GM12878 (cell line): ENCODE measurements at regions not wholly inside any gene's neighbourhood (a gene's known extent, or its start where the extent isn't known, plus 50 kb on each side); places are given as distances from the start of the nearest gene placed in this dataset.

Source experiments
- ATAC-seq: fragments of 200-7000 bp; cut with Tn5 transposase; 3 replicates; pipeline ENCODE4 v1.9.1; 2020; ENCODE audit warnings: mild to moderate bottlenecking, moderate library complexity
- BruUV-seq: library from RNA; stranded (reverse); fragments of 400-500 nt; replicated peaks from 2 replicates; lab custom pipeline; 2021; lab: Mats Ljungman, UMichigan
- CTCF ChIA-PET: fragments of 300-600 bp; sonication (Branson Sonifier 250); formaldehyde crosslinking; extraction: SDS; loops from one replicate; lab custom pipeline; 2021; ENCODE audit warnings: inconsistent platforms; lab: Yijun Ruan, JAX
- POLR2A ChIA-PET: fragments of 350-600 bp; formaldehyde crosslinking; extraction: SDS; loops from one replicate; lab custom pipeline; 2021; ENCODE audit warnings: inconsistent platforms; lab: Charles Lee
- RAD21 ChIA-PET: fragments of 300-600 bp; sonication (Branson Sonifier 250); formaldehyde crosslinking; loops from one replicate; lab custom pipeline; 2023; ENCODE audit warnings: antibody characterized with exemption; ENCODE audit not compliant: unreplicated experiment; lab: Charles Lee
- SMC1A ChIA-PET: fragments of 300-600 bp; sonication (Branson Sonifier 250); formaldehyde crosslinking; loops from one replicate; lab custom pipeline; 2023; ENCODE audit not compliant: unreplicated experiment, uncharacterized antibody; lab: Charles Lee
- DNase-seq: peaks from one replicate; pipeline ENCODE4 v3.0.0-alpha.2; 2011; ENCODE audit warnings: low read depth, low spot score
- FAIRE-seq: peaks from 3 replicates; lab custom pipeline; 2011; peaks lifted over from hg19 to GRCh38; lab: Jason Lieb, UNC
- H2AFZ ChIP-seq: 2 replicates; pipeline ENCODE4 v1.6.0; 2011; ENCODE audit warnings: low read depth, low read length, control low read depth; ENCODE audit not compliant: control insufficient read depth
- H3K27ac ChIP-seq: 2 replicates; pipeline ENCODE4 v1.5.1; 2011; ENCODE audit warnings: control low read depth; ENCODE audit not compliant: control insufficient read depth, insufficient read depth
- H3K27me3 ChIP-seq, 2 experiments: replicated peaks in 1 of 2; 2 replicates each; pipeline versions ENCODE4 v1.6.0 to v1.6.1; 2011; ENCODE audit warnings: low read length in 1 of 2; ENCODE audit not compliant: control insufficient read depth in 2 of 2, insufficient read depth in 2 of 2
- H3K36me3 ChIP-seq, 2 experiments: 2 replicates each; pipeline ENCODE4 v1.5.1; 2011; ENCODE audit warnings: low read length in 1 of 2; ENCODE audit not compliant: control insufficient read depth in 2 of 2, insufficient read depth in 2 of 2
- H3K4me1 ChIP-seq: 2 replicates; pipeline ENCODE4 v1.6.1; 2011; ENCODE audit warnings: mild to moderate bottlenecking, low read length, moderate library complexity, mixed read lengths; ENCODE audit not compliant: control insufficient read depth, insufficient read depth
- H3K4me2 ChIP-seq: 2 replicates; pipeline ENCODE4 v1.6.0; 2011; ENCODE audit warnings: control low read depth; ENCODE audit not compliant: control insufficient read depth, insufficient read depth
- H3K4me3 ChIP-seq: fragments of 200-600 bp; sonication (generic); 2 replicates; pipeline ENCODE4 v1.5.1; 2016
- H3K79me2 ChIP-seq: 2 replicates; pipeline ENCODE4 v1.6.0; 2011; ENCODE audit warnings: low read length; ENCODE audit not compliant: control insufficient read depth, insufficient read depth
- H3K9ac ChIP-seq: 2 replicates; pipeline ENCODE4 v1.8.0; 2011; ENCODE audit warnings: low read length, control low read depth, mixed read lengths; ENCODE audit not compliant: control insufficient read depth, insufficient read depth
- H3K9me3 ChIP-seq: replicated peaks from 3 replicates; pipeline ENCODE4 v1.5.1; 2011; ENCODE audit warnings: mild to moderate bottlenecking, low read length; ENCODE audit not compliant: control insufficient read depth, insufficient read depth
- H4K20me1 ChIP-seq: 2 replicates; pipeline ENCODE4 v1.6.0; 2011; ENCODE audit not compliant: control insufficient read depth, insufficient read depth
- ATF7 ChIP-seq: fragments of 450-650 bp; IDR thresholded peaks from 2 replicates; pipeline ENCODE4 v1.6.1; 2016; ENCODE audit warnings: low read depth, mild to moderate bottlenecking
- DPF2 ChIP-seq: fragments of 450-650 bp; IDR thresholded peaks from 2 replicates; pipeline ENCODE4 v1.6.1; 2017; ENCODE audit warnings: mild to moderate bottlenecking
- EED ChIP-seq: sonication (generic); IDR thresholded peaks from 2 replicates; pipeline ENCODE4 v1.6.1; 2016; ENCODE audit warnings: antibody characterized with exemption, low read depth
- FOXM1 ChIP-seq: IDR thresholded peaks from 2 replicates; pipeline ENCODE4 v1.6.1; 2012; ENCODE audit warnings: low read depth, mild to moderate bottlenecking, inconsistent platforms, low read length, moderate library complexity
- HDAC6 ChIP-seq: fragments of 200-600 bp; sonication (generic); IDR thresholded peaks from one replicate; pipeline ENCODE4 v1.8.0; 2017; ENCODE audit warnings: antibody characterized with exemption; ENCODE audit not compliant: unreplicated experiment
- NR2C2 ChIP-seq: IDR thresholded peaks from 2 replicates; pipeline ENCODE4 v1.6.1; 2011; ENCODE audit warnings: borderline replicate concordance, low read depth; ENCODE audit not compliant: control insufficient read depth, insufficient read length
- RBBP5 ChIP-seq: fragments of 200-600 bp; sonication (generic); conservative IDR thresholded peaks from 2 replicates; pipeline ENCODE4 v1.6.1; 2016
- TCF7 ChIP-seq: IDR thresholded peaks from 2 replicates; pipeline ENCODE4 v1.6.1; 2014; ENCODE audit warnings: antibody characterized with exemption, borderline replicate concordance
- ZNF622 ChIP-seq: fragments of 450-650 bp; IDR thresholded peaks from 2 replicates; pipeline ENCODE4 v1.6.1; 2017; ENCODE audit warnings: mild to moderate bottlenecking, inconsistent platforms
- WGBS: methylation state at CpG from one replicate; pipeline ENCODE4 v1.1.6; 2016; ENCODE audit warnings: low lambda C conversion rate; ENCODE audit not compliant: insufficient replicate concordance, insufficient coverage; ENCODE audit errors: missing lambda C conversion rate; 5-methylcytosine and 5-hydroxymethylcytosine counted together
- in situ Hi-C: fragments of 300-500 bp; cut with MboI; formaldehyde crosslinking; loops from 9 replicates; pipeline ENCODE4 v1.14.3; 2018; ENCODE audit warnings: mixed read lengths
- intact Hi-C: fragments of 100-400 bp; cut with micrococcal nuclease; formaldehyde crosslinking; loops from one replicate; pipeline ENCODE4 v1.14.2; 2022; ENCODE audit not compliant: unreplicated experiment
- TF ChIP-seq, protein P1 (sequence below): fragments of 450-650 bp; formaldehyde crosslinking; IDR thresholded peaks from 2 replicates; pipeline ENCODE4 v1.4.0; 2022; ENCODE audit warnings: mild to moderate bottlenecking, moderate library complexity
- TF ChIP-seq, protein P2 (sequence below): fragments of 450-650 bp; IDR thresholded peaks from 2 replicates; pipeline ENCODE4 v1.6.1; 2017; ENCODE audit warnings: mild to moderate bottlenecking, moderate library complexity

DNA sequence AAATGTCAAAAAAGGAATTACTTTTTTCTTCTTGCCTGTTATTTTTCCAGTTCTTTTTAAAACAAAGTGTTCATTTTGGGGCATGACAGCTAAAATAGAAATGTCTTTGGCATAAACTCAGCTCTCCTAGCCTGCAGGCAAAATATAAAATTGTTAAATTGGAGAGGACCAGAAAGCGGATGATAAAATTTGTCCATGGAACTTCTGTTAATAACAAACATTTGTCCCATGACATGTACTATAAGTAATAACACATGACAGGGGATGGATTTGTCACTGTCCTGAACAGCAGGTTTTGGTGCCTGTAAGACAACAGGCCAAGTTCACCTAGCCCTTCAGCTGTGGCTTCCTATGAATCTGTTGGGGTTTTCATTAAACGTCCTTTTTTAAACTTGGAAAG is 184.0 kb upstream of the TTC29 start:
- POLR2A ChIA-PET = no interaction called here
- WGBS = 19% methylated on average over 2 of the region's 2 CpGs
- RAD21 ChIA-PET = no interaction called here

GRCh38 chr4:147134536-147135210 is 189.0 kb upstream of the TTC29 start:
- BruUV-seq = no TSS peak
- H4K20me1 ChIP-seq = no peaks in the 10 kb centered on the region
- H3K4me2 ChIP-seq = no peak overlapping the region
- SMC1A ChIA-PET = interaction anchor here (0.7 to 1.5 kb wide), 2 partner anchors 46 to 166 kb away, joined by 3 read pairs; no protein-coding TSS in a partner anchor
- H3K4me3 ChIP-seq = no peak overlapping the region
- H2AFZ ChIP-seq = no peak overlapping the region
- ATAC-seq = no peak
- no peaks in the 10 kb centered on the region for H3K4me1 ChIP-seq
- H3K27ac ChIP-seq = no peak overlapping the region
- CTCF ChIA-PET = no interaction called here
- no peaks in the 10 kb centered on the region for H3K9me3 ChIP-seq
- H3K27me3 ChIP-seq = no peaks in the 10 kb centered on the region; a peak in 1 of 4 replicates
- intact Hi-C loops = no loop called here
- FAIRE-seq = no peak
- in situ Hi-C loops = no loop called here
- DNase-seq = no peak
- no peak overlapping the region for H3K9ac ChIP-seq
- H3K79me2 ChIP-seq = no peaks in the 10 kb centered on the region
- POLR2A ChIA-PET = no interaction called here
- RAD21 ChIA-PET = no interaction called here
- WGBS = 21% methylated on average over 4 of the region's 4 CpGs
- no peaks in the 10 kb centered on the region for H3K36me3 ChIP-seq
- no peak for TF ChIP-seq DPF2
- TF ChIP-seq, protein P1, sequence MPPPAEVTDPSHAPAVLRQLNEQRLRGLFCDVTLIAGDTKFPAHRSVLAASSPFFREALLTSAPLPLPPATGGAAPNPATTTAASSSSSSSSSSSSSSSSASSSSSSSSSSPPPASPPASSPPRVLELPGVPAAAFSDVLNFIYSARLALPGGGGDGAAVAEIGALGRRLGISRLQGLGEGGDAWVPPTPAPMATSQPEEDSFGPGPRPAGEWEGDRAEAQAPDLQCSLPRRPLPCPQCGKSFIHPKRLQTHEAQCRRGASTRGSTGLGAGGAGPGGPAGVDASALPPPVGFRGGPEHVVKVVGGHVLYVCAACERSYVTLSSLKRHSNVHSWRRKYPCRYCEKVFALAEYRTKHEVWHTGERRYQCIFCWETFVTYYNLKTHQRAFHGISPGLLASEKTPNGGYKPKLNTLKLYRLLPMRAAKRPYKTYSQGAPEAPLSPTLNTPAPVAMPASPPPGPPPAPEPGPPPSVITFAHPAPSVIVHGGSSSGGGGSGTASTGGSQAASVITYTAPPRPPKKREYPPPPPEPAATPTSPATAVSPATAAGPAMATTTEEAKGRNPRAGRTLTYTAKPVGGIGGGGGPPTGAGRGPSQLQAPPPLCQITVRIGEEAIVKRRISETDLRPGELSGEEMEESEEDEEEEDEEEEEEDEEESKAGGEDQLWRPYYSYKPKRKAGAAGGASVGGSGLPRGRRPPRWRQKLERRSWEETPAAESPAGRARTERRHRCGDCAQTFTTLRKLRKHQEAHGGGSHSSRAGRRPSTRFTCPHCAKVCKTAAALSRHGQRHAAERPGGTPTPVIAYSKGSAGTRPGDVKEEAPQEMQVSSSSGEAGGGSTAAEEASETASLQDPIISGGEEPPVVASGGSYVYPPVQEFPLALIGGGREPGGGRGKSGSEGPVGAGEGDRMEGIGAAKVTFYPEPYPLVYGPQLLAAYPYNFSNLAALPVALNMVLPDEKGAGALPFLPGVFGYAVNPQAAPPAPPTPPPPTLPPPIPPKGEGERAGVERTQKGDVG (CRISPR knock-in tag) = no peak
- no peak for TF ChIP-seq ATF7
- no peak for TF ChIP-seq TCF7
- TF ChIP-seq HDAC6 = no peak
- TF ChIP-seq, protein P2, sequence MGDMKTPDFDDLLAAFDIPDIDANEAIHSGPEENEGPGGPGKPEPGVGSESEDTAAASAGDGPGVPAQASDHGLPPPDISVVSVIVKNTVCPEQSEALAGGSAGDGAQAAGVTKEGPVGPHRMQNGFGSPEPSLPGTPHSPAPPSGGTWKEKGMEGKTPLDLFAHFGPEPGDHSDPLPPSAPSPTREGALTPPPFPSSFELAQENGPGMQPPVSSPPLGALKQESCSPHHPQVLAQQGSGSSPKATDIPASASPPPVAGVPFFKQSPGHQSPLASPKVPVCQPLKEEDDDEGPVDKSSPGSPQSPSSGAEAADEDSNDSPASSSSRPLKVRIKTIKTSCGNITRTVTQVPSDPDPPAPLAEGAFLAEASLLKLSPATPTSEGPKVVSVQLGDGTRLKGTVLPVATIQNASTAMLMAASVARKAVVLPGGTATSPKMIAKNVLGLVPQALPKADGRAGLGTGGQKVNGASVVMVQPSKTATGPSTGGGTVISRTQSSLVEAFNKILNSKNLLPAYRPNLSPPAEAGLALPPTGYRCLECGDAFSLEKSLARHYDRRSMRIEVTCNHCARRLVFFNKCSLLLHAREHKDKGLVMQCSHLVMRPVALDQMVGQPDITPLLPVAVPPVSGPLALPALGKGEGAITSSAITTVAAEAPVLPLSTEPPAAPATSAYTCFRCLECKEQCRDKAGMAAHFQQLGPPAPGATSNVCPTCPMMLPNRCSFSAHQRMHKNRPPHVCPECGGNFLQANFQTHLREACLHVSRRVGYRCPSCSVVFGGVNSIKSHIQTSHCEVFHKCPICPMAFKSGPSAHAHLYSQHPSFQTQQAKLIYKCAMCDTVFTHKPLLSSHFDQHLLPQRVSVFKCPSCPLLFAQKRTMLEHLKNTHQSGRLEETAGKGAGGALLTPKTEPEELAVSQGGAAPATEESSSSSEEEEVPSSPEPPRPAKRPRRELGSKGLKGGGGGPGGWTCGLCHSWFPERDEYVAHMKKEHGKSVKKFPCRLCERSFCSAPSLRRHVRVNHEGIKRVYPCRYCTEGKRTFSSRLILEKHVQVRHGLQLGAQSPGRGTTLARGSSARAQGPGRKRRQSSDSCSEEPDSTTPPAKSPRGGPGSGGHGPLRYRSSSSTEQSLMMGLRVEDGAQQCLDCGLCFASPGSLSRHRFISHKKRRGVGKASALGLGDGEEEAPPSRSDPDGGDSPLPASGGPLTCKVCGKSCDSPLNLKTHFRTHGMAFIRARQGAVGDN = no peak
- TF ChIP-seq RBBP5 = no peak
- TF ChIP-seq ZNF622 = no peak
- TF ChIP-seq FOXM1 = no peak
- TF ChIP-seq NR2C2 = no peak

More for the DNA sequence above, 184.0 kb upstream of the TTC29 start:
- H3K27ac ChIP-seq = no peak overlapping the region
- no peaks in the 10 kb centered on the region for H3K4me1 ChIP-seq
- no peak for TF ChIP-seq EED
- H3K9ac ChIP-seq = no peak overlapping the region
- H3K27me3 ChIP-seq = no peaks in the 10 kb centered on the region; a peak in 1 of 4 replicates
- no peaks in the 10 kb centered on the region for H4K20me1 ChIP-seq
- CTCF ChIA-PET = no interaction called here
- H3K9me3 ChIP-seq = no peaks in the 10 kb centered on the region; the same call in 2 of the 3 replicates
- in situ Hi-C loops = no loop called here
- BruUV-seq = no TSS peak
- no peak overlapping the region for H3K4me2 ChIP-seq
- SMC1A ChIA-PET = no interaction called here
- no peak for DNase-seq
- intact Hi-C loops = no loop called here
- no peak for FAIRE-seq
- no peaks in the 10 kb centered on the region for H3K36me3 ChIP-seq
- H3K4me3 ChIP-seq = no peak overlapping the region
- no peaks in the 10 kb centered on the region for H3K79me2 ChIP-seq
- H2AFZ ChIP-seq = no peak overlapping the region
- no peak for ATAC-seq
